CD14-positive monocyte (primary cell): ENCODE measurements at regions not wholly inside any gene's neighbourhood (a gene's known extent, or its start where the extent isn't known, plus 50 kb on each side); places are given as distances from the start of the nearest gene placed in this dataset.

Experiments
- DNase-seq, 3 donors: peaks; one replicate each; pipeline ENCODE4 v3.0.0-alpha.2; 2011 to 2022
- H2AFZ ChIP-seq: 2 replicates; pipeline ENCODE4 v1.6.0; 2012; ENCODE audit warnings: mild to moderate bottlenecking, low read depth, low read length, inconsistent platforms; ENCODE audit not compliant: insufficient read depth, poor library complexity, severe bottlenecking
- H3K27ac ChIP-seq, 2 donors: 1 replicate in 1 of 2; 2 replicates in 1 of 2; pipeline ENCODE4 v1.5.1; 2012 to 2013; ENCODE audit warnings: low read length in 2 of 2, control low read depth in 1 of 2, inconsistent platforms in 1 of 2, low read depth in 1 of 2, mild to moderate bottlenecking in 1 of 2
- H3K27me3 ChIP-seq, 2 donors: one replicate each; pipeline versions ENCODE4 v1.6.0 to v1.6.1; 2011 to 2013; ENCODE audit warnings: low read length in 2 of 2; ENCODE audit not compliant: control insufficient read depth in 2 of 2, insufficient read depth in 2 of 2
- H3K36me3 ChIP-seq, 2 donors: replicated peaks in 1 of 2; 1 replicate in 1 of 2; 2 replicates in 1 of 2; pipeline versions ENCODE4 v1.5.1 to v1.6.1; 2012 to 2013; ENCODE audit warnings: low read length in 2 of 2, control low read depth in 1 of 2, inconsistent platforms in 1 of 2, mild to moderate bottlenecking in 1 of 2; ENCODE audit not compliant: insufficient read depth in 2 of 2, control insufficient read depth in 1 of 2
- H3K4me1 ChIP-seq, 2 donors: 1 replicate in 1 of 2; 2 replicates in 1 of 2; pipeline versions ENCODE4 v1.5.1 to v1.6.1; 2012 to 2013; ENCODE audit warnings: low read length in 2 of 2, control low read depth in 1 of 2, inconsistent platforms in 1 of 2, mild to moderate bottlenecking in 1 of 2, moderate library complexity in 1 of 2; ENCODE audit not compliant: insufficient read depth in 2 of 2, control insufficient read depth in 1 of 2
- H3K4me2 ChIP-seq: replicated peaks from 2 replicates; pipeline ENCODE3; 2012; ENCODE audit warnings: low read length, moderate library complexity, mild to moderate bottlenecking; ENCODE audit not compliant: poor library complexity, severe bottlenecking; ENCODE audit errors: extremely low read depth
- H3K4me3 ChIP-seq, 3 experiments: fragments of 200-600 bp in 1 of 3; sonication (generic) in 1 of 3; replicated peaks in 1 of 3; 1 replicate in 2 of 3; 2 replicates in 1 of 3; pipeline ENCODE4 v1.5.1; 2011 to 2013; ENCODE audit warnings: low read length in 3 of 3, mild to moderate bottlenecking in 3 of 3, control low read depth in 2 of 3, low read depth in 2 of 3, inconsistent platforms in 1 of 3, moderate library complexity in 1 of 3
- H3K79me2 ChIP-seq: 2 replicates; pipeline ENCODE4 v1.6.0; 2012; ENCODE audit warnings: mild to moderate bottlenecking, control low read depth, inconsistent platforms, low read length, moderate library complexity; ENCODE audit not compliant: insufficient read depth
- H3K9ac ChIP-seq: 2 replicates; pipeline ENCODE4 v1.6.0; 2017; ENCODE audit warnings: low read length, mild to moderate bottlenecking; ENCODE audit not compliant: insufficient read depth, poor library complexity, severe bottlenecking
- H3K9me3 ChIP-seq, 2 donors: replicated peaks in 1 of 2; 1 replicate in 1 of 2; 2 replicates in 1 of 2; pipeline versions ENCODE4 v1.5.1 to v1.6.1; 2012 to 2013; ENCODE audit warnings: low read length in 2 of 2, control low read depth in 1 of 2; ENCODE audit not compliant: control insufficient read depth in 1 of 2, insufficient read depth in 1 of 2
- H4K20me1 ChIP-seq: 2 replicates; pipeline ENCODE4 v1.6.0; 2012; ENCODE audit warnings: mild to moderate bottlenecking, low read length, control low read depth, moderate library complexity; ENCODE audit not compliant: insufficient read depth
- H3K27ac Mint-ChIP-seq, 7 donors: one replicate each; pipeline ENCODE4 v1.8.0; 2020; ENCODE audit warnings: mild to moderate bottlenecking in 7 of 7, mixed read lengths in 7 of 7, moderate library complexity in 6 of 7, inconsistent platforms in 2 of 7
- H3K27me3 Mint-ChIP-seq, 3 donors: one replicate each; pipeline ENCODE4 v1.8.0; 2021 to 2022; ENCODE audit warnings: low read depth in 3 of 3, mild to moderate bottlenecking in 3 of 3, mixed read lengths in 3 of 3, moderate library complexity in 3 of 3, inconsistent platforms in 1 of 3
- H3K36me3 Mint-ChIP-seq, 2 donors: one replicate each; pipeline ENCODE4 v1.8.0; 2020; ENCODE audit warnings: mixed read lengths in 2 of 2, inconsistent platforms in 1 of 2, mild to moderate bottlenecking in 1 of 2
- H3K4me1 Mint-ChIP-seq: one replicate; pipeline ENCODE4 v1.8.0; 2020; ENCODE audit warnings: mild to moderate bottlenecking, mixed read lengths
- H3K4me3 Mint-ChIP-seq, 2 donors: one replicate each; pipeline ENCODE4 v1.8.0; 2020; ENCODE audit warnings: mild to moderate bottlenecking in 2 of 2, mixed read lengths in 2 of 2, moderate library complexity in 1 of 2
- H3K9me3 Mint-ChIP-seq, 7 donors: one replicate each; pipeline ENCODE4 v1.8.0; 2020 to 2022; ENCODE audit warnings: mixed read lengths in 7 of 7, mild to moderate bottlenecking in 6 of 7, moderate library complexity in 6 of 7, inconsistent platforms in 2 of 7
- WGBS: methylation state at CpG from one replicate; pipeline ENCODE4 v1.1.5; 2013; ENCODE audit warnings: missing lambda C conversion rate; ENCODE audit not compliant: insufficient coverage; 5-methylcytosine and 5-hydroxymethylcytosine counted together
- intact Hi-C, 2 donors: fragments of 100-400 bp; cut with micrococcal nuclease; formaldehyde crosslinking; loops; one replicate each; pipeline versions ENCODE4 v1.15.0 to v1.15.1; 2023
- TF ChIP-seq, protein P1 (sequence below): fragments of 200-600 bp; IDR thresholded peaks from one replicate; pipeline ENCODE4 v1.8.0; 2022; ENCODE audit warnings: antibody characterized with exemption, mild to moderate bottlenecking

DNA sequence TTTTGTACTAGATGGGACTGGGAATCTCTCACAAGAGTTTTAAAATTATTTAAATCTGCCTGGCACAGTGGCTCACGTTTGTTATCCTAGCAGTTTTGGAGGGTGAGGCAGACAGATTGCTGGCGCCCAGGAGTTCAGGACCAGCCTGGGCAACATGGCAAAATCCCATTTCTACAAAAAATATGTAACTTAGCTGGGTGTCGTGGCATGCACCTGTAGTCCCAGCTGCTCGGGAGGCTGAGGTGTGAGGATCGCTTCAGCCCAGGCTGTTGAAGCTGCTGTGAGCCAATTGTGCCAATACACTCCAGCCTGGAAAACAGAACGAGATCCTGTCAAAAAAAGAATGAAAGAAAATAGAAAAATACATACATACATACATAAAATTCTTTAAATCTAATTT, 685.7 kb upstream of the PIK3C3 start:
- Mint-ChIP-seq H3K9me3 (peaks cover 0 to 5% (median 1%) of the 10 kb centered on the region in 7 donors), H3K4me1 (no peaks in the 10 kb centered on the region), H3K27ac (no peak overlapping the region), H3K27me3 (no peaks in the 10 kb centered on the region), H3K4me3 (no peak overlapping the region), H3K36me3 (no peaks in the 10 kb centered on the region)
- no peaks in the 10 kb centered on the region for H3K36me3 ChIP-seq
- no peak overlapping the region for H3K4me3 ChIP-seq
- no peaks in the 10 kb centered on the region for H3K27me3 ChIP-seq
- 100% methylated on average over 1 of the region's 6 CpGs for WGBS
- intact Hi-C loops, result no loop called here
- H4K20me1 ChIP-seq, result no peaks in the 10 kb centered on the region
- H3K9me3 ChIP-seq, result peaks cover 0 to 9% of the 10 kb centered on the region in 2 donors
- no peak overlapping the region for H3K27ac ChIP-seq
- TF ChIP-seq, protein P1, sequence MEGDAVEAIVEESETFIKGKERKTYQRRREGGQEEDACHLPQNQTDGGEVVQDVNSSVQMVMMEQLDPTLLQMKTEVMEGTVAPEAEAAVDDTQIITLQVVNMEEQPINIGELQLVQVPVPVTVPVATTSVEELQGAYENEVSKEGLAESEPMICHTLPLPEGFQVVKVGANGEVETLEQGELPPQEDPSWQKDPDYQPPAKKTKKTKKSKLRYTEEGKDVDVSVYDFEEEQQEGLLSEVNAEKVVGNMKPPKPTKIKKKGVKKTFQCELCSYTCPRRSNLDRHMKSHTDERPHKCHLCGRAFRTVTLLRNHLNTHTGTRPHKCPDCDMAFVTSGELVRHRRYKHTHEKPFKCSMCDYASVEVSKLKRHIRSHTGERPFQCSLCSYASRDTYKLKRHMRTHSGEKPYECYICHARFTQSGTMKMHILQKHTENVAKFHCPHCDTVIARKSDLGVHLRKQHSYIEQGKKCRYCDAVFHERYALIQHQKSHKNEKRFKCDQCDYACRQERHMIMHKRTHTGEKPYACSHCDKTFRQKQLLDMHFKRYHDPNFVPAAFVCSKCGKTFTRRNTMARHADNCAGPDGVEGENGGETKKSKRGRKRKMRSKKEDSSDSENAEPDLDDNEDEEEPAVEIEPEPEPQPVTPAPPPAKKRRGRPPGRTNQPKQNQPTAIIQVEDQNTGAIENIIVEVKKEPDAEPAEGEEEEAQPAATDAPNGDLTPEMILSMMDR, result no peak
- DNase-seq, result no peak
- H3K4me1 ChIP-seq, result no peaks in the 10 kb centered on the region
- H3K79me2 ChIP-seq, result no peaks in the 10 kb centered on the region
- no peak overlapping the region for H3K9ac ChIP-seq
- H3K4me2 ChIP-seq, result no peak overlapping the region
- H2AFZ ChIP-seq, result no peak overlapping the region

DNA sequence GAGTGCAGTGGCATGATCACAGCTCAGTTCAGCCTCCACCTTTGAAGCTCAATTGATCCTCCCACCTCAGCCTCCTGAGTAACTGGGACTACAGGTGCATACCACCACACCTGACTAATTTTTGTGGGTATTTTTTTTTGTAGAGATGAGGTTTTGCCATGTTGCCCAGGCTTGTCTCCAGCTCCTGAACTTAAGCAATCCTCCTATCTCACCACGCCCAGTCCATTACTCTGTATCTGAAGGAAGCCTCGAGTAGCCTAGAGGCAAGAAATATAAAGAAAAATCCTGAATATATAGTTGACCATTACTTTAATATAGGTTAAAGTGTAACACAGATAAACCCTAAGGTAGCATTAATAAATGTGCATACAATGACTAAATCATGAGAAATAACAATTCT, 686.8 kb upstream of the PIK3C3 start:
- Mint-ChIP-seq H3K36me3 (no peaks in the 10 kb centered on the region), H3K9me3 (peaks cover 0 to 4% (median 0%) of the 10 kb centered on the region in 7 donors), H3K27me3 (no peaks in the 10 kb centered on the region), H3K4me3 (no peak overlapping the region), H3K27ac (no peak overlapping the region), H3K4me1 (no peaks in the 10 kb centered on the region)
- Histone ChIP-seq H3K9ac (no peak overlapping the region), H3K27ac (no peak overlapping the region), H3K4me2 (no peak overlapping the region), H3K27me3 (no peaks in the 10 kb centered on the region), H3K36me3 (no peaks in the 10 kb centered on the region), H3K9me3 (peaks cover 0 to 3% of the 10 kb centered on the region in 2 donors), H4K20me1 (no peaks in the 10 kb centered on the region), H3K4me3 (no peak overlapping the region), H2AFZ (no peak overlapping the region), H3K4me1 (no peaks in the 10 kb centered on the region), H3K79me2 (no peaks in the 10 kb centered on the region)
- DNase-seq, result no peak
- TF ChIP-seq, protein P1, result no peak
- WGBS, result no CpG with 5 or more reads among the region's 2 CpGs
- intact Hi-C loops, result no loop called here
